ENCODE measurements at regions not wholly inside any gene's neighbourhood (a gene's known extent, or its start where the extent isn't known, plus 50 kb on each side); places are given as distances from the start of the nearest gene placed in this dataset.

DNA sequence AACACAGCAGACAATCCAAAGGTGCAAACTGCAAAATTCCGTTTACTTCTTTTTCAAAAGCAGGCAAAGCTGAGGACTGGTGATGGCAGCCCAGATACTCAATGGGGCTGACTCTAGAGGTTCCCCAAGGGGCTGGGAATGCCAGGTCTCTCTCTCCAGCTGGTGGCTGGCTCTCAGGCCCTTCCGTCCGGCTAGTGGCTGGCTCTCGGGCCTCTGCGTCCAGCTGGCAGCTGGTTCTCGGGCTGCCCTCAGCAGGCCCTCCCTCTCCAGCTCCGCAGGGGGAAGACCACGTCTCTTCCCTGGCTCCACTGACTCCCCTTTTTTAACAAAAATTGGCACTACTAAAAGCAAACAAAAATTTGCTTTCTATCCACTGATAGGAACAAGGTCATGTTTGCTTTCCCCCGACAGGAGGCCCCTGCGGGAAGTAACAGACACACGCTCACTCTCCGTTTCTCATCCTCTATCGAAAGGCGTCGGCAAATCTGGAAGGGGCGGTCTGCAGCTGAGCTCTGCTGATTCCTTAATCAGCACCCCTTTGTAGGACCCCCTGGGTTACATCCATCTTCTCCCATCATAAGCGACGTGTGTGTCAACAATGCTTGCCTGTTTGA is 381.4 kb downstream of the BRD1 start:
- H3K27ac ChIP-seq, result no peak overlapping the region
- TF ChIP-seq ZFX (IDR thresholded peaks at IDR 0.05; ENCODE audit: borderline replicate concordance), result no peak
- TF ChIP-seq, protein P1, sequence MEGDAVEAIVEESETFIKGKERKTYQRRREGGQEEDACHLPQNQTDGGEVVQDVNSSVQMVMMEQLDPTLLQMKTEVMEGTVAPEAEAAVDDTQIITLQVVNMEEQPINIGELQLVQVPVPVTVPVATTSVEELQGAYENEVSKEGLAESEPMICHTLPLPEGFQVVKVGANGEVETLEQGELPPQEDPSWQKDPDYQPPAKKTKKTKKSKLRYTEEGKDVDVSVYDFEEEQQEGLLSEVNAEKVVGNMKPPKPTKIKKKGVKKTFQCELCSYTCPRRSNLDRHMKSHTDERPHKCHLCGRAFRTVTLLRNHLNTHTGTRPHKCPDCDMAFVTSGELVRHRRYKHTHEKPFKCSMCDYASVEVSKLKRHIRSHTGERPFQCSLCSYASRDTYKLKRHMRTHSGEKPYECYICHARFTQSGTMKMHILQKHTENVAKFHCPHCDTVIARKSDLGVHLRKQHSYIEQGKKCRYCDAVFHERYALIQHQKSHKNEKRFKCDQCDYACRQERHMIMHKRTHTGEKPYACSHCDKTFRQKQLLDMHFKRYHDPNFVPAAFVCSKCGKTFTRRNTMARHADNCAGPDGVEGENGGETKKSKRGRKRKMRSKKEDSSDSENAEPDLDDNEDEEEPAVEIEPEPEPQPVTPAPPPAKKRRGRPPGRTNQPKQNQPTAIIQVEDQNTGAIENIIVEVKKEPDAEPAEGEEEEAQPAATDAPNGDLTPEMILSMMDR (IDR thresholded peaks at IDR 0.05), result no peak

DNA sequence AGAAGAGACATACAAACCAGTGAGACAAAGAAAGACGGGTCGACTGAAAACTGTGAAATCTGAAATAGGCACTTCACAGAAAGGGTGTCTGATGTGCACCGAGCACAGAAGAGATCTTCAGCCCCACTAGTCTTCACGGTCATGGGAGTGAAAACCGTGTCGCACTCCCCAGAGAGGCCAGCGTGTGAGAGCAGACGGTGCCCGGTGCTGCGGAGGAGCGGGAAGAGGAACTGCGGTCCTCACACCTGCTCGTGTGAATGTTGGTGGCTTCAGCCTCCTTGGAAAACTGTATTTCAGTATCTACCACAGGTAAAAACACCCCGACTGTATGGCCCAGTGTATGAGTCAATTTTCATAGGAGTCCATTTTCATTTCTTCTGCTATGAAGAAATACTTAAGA is 382.9 kb downstream of the BRD1 start:
- no peak overlapping the region for H3K27ac ChIP-seq
- no peak for TF ChIP-seq ZFX (IDR thresholded peaks at IDR 0.05; ENCODE audit: borderline replicate concordance)
- TF ChIP-seq, protein P1 (IDR thresholded peaks at IDR 0.05), result no peak

DNA sequence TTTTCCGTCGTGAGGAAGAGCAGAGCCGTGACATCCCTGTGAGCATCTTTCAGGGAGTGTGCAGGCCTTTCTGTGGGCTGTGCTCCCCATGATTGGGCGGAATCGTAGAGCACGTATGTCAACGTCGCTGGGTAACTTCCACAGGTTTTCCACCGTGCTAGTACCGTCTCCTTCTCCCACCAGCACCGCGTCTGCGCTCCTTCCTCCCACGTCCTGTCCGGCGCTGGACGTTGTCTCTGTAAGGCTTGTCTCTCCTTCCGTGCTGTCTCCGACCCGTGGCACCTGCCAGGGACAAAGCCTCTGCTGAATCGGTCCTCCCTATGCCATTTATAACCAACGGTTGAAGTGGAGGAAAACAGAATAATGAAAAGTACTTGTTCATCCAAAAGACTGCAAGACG is 386.7 kb downstream of the BRD1 start:
- H3K27ac ChIP-seq, result no peak overlapping the region
- no peak for TF ChIP-seq ZFX (IDR thresholded peaks at IDR 0.05; ENCODE audit: borderline replicate concordance)
- TF ChIP-seq, protein P1 (IDR thresholded peaks at IDR 0.05), result no peak

DNA sequence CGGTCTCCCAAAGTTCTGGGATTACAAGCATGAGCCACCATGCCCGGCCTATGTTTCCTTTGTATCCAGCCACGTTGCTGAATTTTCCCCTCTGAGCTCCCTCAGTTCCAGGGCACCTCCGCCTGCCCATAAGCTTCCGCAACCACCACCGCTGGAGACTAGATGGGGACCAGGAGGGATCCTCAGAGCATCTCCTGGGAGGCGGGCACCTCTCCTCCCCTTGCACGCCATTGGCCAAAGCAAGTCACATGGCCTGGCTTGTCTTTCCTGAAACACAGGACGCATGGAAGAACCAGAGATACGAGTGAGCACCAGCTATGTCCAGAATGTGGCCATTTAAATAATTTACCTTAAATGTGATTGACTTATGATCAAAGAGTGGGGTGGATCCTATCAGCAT is 388.3 kb downstream of the BRD1 start:
- no peak for TF ChIP-seq ZFX (IDR thresholded peaks at IDR 0.05; ENCODE audit: borderline replicate concordance)
- TF ChIP-seq, protein P1 (IDR thresholded peaks at IDR 0.05), result no peak
- H3K27ac ChIP-seq, result no peak overlapping the region

DNA sequence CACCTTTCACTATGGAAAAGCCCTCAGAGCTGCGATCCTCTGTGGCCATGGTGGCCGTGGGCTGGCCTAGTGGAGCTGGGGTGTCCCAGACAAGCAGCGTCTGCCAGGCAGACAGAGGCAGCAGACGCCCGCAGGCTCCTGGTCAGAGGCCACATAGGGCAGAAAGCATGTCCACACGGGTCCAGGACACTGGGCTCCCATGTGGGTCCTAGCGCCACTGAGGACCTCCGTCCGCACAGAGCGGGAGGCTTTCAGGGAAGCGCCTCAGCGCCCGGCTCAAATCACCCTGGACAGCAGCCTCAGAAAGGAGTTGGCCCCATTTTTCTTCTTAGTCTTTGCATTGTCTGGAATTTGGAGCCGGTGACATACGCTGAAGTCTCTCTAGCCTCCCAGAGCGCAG is 389.7 kb downstream of the BRD1 start:
- no peak for TF ChIP-seq ZFX (IDR thresholded peaks at IDR 0.05; ENCODE audit: borderline replicate concordance)
- TF ChIP-seq, protein P1 (IDR thresholded peaks at IDR 0.05), result no peak
- H3K27ac ChIP-seq, result no peak overlapping the region

DNA sequence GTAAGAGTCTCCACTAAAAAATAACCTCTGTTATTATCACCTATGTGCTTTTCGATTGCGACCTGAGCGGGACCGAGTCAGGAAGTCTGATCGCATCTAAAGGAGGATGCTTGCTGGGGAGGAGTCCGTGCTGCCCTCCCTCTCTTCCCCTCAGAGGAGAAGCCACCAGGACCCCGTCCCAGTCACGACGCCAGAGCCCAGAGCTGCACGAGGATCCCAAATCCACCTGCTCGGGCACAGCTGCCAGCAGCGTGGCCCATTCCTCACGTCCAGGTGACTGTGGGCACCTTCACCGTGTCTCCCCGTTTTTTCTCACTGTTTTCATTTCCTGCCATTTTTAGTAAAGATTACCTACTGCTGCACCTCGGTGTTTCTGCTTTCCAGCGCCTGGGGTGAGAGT is 390.3 kb downstream of the BRD1 start:
- H3K27ac ChIP-seq, result no peak overlapping the region
- TF ChIP-seq, protein P1 (IDR thresholded peaks at IDR 0.05), result no peak
- TF ChIP-seq ZFX (IDR thresholded peaks at IDR 0.05; ENCODE audit: borderline replicate concordance), result no peak

DNA sequence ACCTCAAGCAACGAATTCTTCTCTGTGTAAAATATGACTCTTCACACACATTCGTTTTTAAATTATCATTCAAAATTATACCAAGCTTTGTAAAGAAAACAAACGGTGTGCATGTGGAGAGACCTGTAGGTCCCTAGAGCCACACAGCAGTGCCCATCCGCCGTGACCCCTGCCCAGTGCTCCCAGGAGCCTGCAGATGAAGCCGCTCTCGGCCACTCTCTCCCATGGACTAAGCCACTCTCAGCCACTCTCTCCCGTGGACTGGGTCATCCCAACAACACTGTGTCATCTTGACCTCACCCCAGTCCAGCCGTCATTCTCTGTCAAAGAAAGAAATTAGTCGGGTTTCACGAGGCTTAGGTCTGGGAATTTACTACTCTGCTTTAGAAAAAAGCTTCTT is 391.6 kb downstream of the BRD1 start:
- no peak overlapping the region for H3K27ac ChIP-seq
- TF ChIP-seq, protein P1 (IDR thresholded peaks at IDR 0.05), result no peak
- no peak for TF ChIP-seq ZFX (IDR thresholded peaks at IDR 0.05; ENCODE audit: borderline replicate concordance)
